Neural crest cell (in vitro differentiated cells): ENCODE measurements at regions not wholly inside any gene's neighbourhood (a gene's known extent, or its start where the extent isn't known, plus 50 kb on each side); places are given as distances from the start of the nearest gene placed in this dataset.

Experiments
- DNase-seq: peaks from one replicate; pipeline ENCODE4 v3.0.0; 2021; ENCODE audit warnings: low read depth, mixed read lengths, low spot score
- H3K27ac Mint-ChIP-seq: one replicate; pipeline ENCODE4 v1.8.0; 2021; ENCODE audit warnings: mild to moderate bottlenecking, mixed read lengths; ENCODE audit not compliant: unreplicated experiment
- H3K27me3 Mint-ChIP-seq: 2 replicates; pipeline ENCODE4 v1.8.0; 2021; ENCODE audit warnings: low read depth, mild to moderate bottlenecking, mixed read lengths
- H3K36me3 Mint-ChIP-seq: 2 replicates; pipeline ENCODE4 v1.8.0; 2021; ENCODE audit warnings: low read depth, mild to moderate bottlenecking, mixed read lengths
- H3K4me1 Mint-ChIP-seq: 2 replicates; pipeline ENCODE4 v1.8.0; 2021; ENCODE audit warnings: mixed read lengths
- H3K4me3 Mint-ChIP-seq: one replicate; pipeline ENCODE4 v1.8.0; 2021; ENCODE audit warnings: mild to moderate bottlenecking, mixed read lengths
- H3K9me3 Mint-ChIP-seq: 2 replicates; pipeline ENCODE4 v1.8.0; 2021; ENCODE audit warnings: mixed read lengths
- CTCF ChIP-seq: fragments of 200-600 bp; sonication (generic); conservative IDR thresholded peaks from 2 replicates; pipeline ENCODE4 v1.5.0; 2021; ENCODE audit warnings: antibody characterized with exemption, mild to moderate bottlenecking

GRCh38 chr1:223007935-223008334 lies 135.1 kb downstream of the TLR5 start:
- no peak overlapping the region for H3K27ac Mint-ChIP-seq
- H3K4me1 Mint-ChIP-seq: peaks cover 62% of the 10 kb centered on the region
- H3K4me3 Mint-ChIP-seq: no peak overlapping the region

GRCh38 chr1:223008808-223009207 lies 134.2 kb downstream of the TLR5 start:
- no peak for TF ChIP-seq CTCF
- Mint-ChIP-seq H3K4me3 (no peak overlapping the region), H3K27me3 (no peaks in the 10 kb centered on the region), H3K9me3 (no peaks in the 10 kb centered on the region), H3K27ac (peak overlapping the region; percentile 83), H3K36me3 (peaks cover 13% of the 10 kb centered on the region), H3K4me1 (peaks cover 67% of the 10 kb centered on the region)
- DNase-seq: no peak

More at GRCh38 chr1:223007935-223008334, 135.1 kb downstream of the TLR5 start:
- peaks cover 15% of the 10 kb centered on the region for H3K36me3 Mint-ChIP-seq
- TF ChIP-seq CTCF: no peak
- DNase-seq: no peak
- H3K9me3 Mint-ChIP-seq: no peaks in the 10 kb centered on the region
- no peaks in the 10 kb centered on the region for H3K27me3 Mint-ChIP-seq

- DNase-seq: no peak
- Mint-ChIP-seq H3K4me3 (peak overlapping the region; percentile 39), H3K27ac (peak overlapping the region; percentile 29)
These were observed 133.6 kb downstream of the TLR5 start for GRCh38 chr1:223009406-223009805.

GRCh38 chr1:223010582-223011504 lies 132.2 kb downstream of the TLR5 start:
- Mint-ChIP-seq H3K27me3 (no peaks in the 10 kb centered on the region), H3K4me3 (peak overlapping the region; percentile 47), H3K27ac (peak overlapping the region; percentile 30), H3K36me3 (no peaks in the 10 kb centered on the region), H3K4me1 (peaks cover 67% of the 10 kb centered on the region), H3K9me3 (no peaks in the 10 kb centered on the region)
- TF ChIP-seq CTCF: no peak
- DNase-seq: no peak

More at GRCh38 chr1:223009406-223009805, 133.6 kb downstream of the TLR5 start:
- Mint-ChIP-seq H3K36me3 (peaks cover 11% of the 10 kb centered on the region), H3K4me1 (peaks cover 67% of the 10 kb centered on the region), H3K9me3 (no peaks in the 10 kb centered on the region), H3K27me3 (no peaks in the 10 kb centered on the region)
- no peak for TF ChIP-seq CTCF

- Mint-ChIP-seq H3K4me1 (peaks cover 67% of the 10 kb centered on the region), H3K36me3 (no peaks in the 10 kb centered on the region), H3K4me3 (peak overlapping the region; percentile 47), H3K9me3 (no peaks in the 10 kb centered on the region), H3K27ac (peak overlapping the region; percentile 30), H3K27me3 (no peaks in the 10 kb centered on the region)
- no peak for DNase-seq
- no peak for TF ChIP-seq CTCF
These were observed 131.6 kb downstream of the TLR5 start for GRCh38 chr1:223011505-223011856.
